ENCODE measurements at regions not wholly inside any gene's neighbourhood (a gene's known extent, or its start where the extent isn't known, plus 50 kb on each side); places are given as distances from the start of the nearest gene placed in this dataset.

DNA sequence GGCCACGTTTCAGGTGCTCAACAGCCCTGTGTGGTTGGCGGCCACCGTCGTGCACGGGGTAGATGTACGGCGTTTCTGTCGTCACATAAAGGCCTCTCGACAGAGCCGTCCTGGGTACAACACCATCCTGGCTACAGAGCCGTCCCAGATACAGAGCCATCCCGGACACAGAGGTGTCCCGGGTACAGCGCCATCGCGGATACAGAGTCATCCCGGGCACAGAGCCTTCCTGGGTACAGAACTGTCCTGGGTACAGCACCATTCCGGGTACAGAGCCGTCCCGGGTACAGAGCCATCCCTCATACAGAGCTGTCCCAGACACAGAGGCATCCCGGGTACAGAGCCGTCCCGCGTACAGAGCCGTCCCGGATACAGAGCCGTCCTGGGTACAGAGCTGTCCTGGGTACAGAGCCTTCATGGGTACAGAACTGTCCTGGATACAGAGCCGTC, 222.7 kb upstream of the SOX1 start:
- DNase-seq: no peak

DNA sequence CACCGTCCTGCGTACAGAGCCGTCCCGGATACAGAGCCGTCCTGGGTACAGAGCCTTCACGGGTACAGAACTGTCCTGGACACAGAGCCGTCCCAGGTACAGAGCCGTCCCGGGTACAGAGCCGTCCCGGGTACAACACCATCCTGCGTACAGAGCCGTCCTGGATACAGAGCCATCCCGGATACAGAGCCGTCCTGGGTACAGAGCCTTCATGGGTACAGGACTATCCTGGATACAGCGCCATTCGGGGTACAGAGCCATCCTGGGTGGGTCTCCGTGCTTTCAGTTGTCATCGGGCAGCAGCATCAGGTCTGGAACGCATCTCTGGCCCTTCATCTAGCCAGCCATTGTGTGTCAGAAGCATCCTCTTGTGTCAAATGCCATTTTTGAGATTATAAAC, 222.3 kb upstream of the SOX1 start:
- no peak for DNase-seq

DNA sequence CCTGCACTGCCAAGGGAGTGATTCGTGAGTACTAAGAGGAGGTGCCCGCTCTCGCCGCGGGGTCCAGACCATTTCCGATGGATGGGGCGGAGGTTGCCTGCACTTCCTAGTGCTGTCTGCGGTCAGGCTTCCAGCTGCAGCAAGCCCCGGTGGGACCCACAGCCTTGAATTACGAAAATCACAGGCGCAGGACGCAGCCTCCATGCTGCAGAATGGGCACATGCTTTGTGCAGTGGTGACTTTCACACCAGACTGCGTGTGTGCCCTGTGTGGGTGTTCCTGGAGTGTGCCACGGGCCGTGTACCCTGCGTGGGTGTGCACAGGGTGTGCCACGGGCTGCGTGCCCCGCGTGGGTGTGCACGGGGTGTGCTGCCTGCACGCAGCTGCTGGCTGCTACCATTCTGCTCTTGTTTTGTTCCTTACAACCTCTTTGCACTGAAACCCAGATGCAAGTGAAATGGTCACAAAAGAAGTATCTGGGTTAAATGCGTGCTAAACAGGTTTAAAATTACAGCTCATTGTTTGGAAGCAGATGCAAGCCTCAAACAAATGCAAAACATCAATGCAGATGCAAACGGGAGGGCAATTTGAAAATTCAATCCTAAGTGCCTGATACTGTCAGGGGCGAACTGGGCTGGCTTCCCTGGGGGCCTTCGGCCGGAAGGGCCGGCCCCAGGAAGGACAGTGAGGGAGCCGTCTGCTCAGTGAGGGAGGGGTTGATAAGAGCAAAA, 221.2 kb upstream of the SOX1 start:
- DNase-seq: no peak

DNA sequence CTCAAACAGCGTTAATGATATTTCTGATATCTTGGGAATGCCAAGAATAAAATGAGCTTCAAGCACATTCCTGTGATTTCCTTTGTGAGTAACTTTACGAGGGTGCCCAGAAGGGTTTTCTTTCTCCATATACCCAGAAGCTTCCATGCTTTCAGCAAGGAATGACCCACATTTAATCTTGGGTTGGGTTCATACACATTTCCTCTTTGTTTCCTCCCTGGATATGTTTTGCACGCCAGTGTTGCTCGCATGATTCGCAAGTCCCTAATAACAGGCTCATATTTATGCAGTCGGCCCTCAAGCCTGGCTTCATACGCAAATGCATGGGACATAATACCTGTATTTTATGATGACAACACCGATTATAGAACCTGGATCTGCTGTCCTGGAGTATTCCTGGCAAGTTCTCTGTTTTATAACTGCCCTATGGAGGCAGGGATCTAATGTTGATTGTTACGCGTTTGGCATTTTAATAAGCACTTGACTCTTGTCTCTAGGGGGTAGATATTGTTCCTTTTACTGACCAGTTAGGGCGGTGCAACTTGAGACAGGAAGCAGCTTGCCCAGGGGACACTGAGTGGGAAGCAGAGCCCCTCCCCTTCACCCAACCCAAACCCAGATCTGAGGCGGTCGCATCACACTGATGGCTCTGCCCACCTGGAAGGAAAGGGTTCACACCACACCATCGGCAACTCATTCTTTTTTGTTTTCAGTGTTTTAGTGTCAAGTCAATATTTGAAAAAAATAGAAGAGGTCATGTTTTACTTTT, 220.4 kb upstream of the SOX1 start:
- DNase-seq: no peak

DNA sequence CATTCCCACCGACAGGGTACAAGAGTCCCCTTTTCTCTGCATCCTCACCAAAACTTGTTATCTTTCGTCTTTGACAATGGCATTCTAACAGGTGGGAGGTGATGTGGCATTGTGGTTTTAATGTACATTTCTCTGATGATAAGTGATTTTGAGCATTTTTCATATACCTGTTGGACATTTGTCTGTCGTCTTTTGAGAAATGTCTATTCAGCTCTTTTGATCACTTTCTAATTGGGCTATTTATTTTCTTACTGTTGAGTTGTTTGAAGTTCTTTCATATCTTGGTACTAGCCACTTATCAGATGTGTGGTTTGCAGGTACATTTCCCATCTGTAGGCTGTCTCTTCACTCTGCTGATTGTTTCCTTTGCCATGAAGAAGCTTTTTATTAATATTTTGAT, 219.0 kb upstream of the SOX1 start:
- DNase-seq: no peak

DNA sequence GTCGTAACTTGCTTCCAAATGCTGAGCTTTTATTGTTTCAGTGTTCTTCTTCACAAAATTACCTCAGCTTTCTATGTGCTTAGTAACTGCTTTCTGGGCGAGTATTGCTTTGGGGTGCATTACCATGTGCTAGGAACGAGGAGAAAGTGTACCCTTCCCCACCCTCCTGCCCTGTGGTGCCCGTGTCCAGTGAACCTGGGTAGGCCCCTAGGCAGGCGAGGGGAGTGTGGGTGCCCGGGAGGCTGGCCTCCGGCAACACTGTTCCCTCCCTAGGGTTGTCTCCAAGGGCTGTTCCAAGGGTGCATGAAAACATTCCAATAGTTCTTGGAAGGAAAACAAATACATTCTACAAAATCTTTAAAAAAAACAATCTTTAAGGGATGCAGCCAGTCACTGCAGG, 216.5 kb upstream of the SOX1 start:
- DNase-seq: no peak

DNA sequence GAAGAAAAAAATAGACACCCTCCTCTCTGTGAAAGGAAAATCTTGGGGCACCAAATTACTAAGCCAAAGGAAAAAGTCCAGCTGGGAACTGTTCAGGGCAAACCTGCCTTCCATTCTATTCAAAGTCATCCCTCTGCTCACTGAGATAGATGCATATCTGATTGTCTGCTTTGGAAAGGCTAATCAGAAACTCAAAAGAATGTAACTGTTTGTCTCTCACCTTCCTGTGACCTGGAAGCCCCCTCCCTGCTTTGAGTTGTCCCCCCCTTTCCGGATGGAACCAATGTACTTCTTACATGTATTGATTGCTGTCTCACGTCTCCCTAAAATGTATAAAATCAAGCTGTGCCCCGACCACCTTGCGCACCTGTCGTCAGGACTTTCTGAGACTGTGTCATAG, 216.0 kb upstream of the SOX1 start:
- no peak for DNase-seq

DNA sequence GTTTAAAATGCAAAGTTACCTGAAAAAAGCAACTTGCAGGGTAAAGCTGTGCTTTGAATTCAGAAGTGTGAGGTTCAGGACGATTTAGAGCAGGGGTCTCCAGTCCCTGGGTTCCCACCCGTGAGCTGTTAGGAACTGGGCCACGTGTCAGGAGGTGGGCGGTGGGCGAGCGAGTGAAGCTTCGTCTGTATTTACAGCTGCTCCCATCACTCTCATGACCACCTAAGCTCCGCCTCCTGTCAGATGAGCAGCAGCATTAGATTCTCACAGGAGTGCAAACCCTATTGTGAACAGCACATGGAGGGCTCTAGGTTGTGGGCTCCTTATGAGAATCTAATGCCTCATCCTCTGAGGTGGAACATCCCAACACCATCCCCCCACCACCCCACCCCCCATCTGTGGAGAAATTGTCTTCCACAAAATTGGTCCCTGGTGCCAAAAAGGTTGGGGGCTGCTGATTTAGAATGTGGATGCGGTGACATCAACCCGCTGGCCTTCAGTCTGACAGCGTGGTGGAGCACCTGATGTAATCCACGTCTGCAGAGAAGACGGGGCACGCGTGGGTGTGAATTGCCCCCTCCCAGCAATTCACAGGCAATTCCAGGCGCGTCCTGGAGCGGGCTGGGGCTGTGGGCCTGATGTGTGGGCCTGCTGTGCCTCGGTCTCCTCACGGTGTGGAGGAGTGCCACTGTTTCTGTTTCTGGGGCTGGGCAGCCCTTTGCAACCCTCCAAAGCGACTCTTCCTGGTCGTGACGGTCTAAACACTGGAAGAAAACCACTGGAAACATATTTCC, 214.0 kb upstream of the SOX1 start:
- no peak for DNase-seq

DNA sequence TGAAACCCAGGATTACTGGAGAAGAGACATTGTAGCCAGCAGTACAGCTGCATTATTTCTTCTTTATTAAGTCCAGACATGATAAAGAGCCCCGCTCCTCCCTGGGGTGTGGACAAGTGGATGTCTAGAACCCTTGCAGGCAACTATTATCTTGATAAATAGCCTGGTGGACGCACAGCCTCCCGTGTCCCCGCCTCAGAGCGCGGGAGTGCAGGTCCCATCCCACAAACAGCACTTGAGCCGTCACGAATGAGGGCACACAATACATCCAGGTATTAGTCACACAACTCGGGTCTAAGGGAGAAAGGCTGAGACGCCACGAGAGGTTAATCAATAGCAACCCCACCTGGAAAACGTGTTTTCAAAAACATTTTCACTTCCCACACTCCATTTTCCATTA, 213.2 kb upstream of the SOX1 start:
- DNase-seq: no peak

DNA sequence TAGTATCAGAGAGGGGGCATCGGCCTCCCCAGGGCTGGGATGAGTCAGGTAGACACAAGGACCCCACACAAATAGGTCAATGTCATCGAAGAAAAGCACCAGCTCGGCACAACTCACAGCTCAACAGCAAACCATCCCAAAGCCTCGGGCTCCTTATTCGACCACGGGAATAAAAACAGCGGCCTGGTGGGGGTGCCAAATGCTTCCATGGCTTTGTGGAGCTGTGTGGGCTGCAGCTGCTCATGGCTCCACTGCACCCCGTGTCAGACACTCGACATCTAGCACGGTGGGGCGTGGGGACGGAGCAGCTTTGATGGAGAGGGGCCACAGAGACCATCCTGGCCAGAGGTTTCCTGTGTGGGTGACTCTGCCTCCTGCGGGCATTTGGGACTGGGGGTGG, 212.5 kb upstream of the SOX1 start:
- DNase-seq: no peak

DNA sequence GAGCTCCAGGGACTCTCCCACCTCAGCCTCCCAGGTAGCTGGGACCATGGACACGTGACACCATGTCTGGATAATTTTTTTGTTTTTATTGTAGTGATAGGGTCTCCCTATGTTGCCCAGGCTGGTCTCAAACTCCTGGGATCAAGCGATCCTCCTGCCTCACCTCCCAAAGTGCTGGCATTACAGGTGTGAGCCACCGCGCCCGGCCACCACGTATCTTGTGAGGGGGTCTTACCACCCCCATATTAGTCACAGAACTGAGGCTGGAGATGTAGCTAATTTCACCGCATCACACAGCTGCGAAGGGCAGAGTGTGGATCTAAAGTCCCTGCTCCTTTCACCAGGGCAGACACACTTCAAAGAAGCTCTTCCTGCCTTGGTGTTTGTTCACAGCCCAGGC, 211.8 kb upstream of the SOX1 start:
- DNase-seq: no peak

DNA sequence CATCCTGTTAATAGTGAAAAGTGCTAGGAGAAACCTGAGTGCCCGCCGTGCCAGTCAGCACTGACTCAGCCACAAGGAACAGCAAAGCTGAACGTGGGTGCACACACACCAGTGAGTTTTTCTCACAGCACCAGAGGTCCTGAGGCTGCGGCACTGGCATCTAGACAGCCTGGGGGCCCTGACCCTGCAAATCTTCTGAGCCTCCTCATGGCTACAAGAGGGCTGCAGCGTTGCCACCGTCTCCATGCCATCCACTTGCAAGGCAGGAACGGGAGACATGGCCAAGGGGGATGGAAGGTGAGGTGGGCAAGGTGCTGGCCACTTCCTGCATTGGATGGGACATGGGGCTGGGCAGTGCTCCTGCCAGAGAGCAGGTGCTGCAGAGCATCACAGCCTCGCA, 211.2 kb upstream of the SOX1 start:
- no peak for DNase-seq

DNA sequence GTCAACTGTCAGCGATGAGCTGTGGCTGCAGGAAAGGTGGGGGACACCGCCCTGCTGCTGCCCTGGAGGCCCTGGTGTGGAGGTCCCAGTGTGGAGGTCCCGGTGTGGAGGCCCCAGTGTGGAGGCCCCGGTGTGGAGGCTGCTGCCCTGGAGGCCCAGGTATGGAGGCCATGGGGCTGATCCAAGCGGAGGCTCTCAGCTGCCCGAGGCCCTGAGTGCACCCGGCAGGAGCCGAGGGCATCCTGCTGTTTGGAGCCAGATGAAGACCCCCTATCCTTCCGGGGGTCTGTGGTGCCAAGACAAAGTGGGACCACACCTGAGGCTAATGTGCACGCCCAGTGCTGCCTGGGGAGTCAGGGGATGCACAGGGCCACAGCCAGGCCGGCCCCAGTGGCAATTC, 210.4 kb upstream of the SOX1 start:
- no peak for DNase-seq

DNA sequence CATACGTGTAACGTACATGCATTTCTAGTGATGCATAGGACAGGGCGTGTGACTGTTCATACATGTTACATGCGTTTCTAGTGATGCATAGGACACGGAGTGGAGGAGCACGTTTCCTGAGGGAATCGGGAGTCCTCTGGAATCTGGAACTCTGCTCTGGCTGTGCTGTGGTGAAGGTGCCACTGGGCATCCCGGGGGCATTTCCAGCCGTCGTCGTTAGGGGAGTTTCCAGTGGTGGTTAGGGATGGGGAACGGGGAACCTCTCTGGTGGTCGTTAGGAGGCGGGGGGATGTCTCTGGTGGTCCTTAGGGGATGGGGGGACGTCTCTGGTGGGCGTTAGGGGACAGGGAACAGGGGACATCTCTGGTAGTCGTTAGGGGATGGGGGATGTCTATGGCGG, 209.6 kb upstream of the SOX1 start:
- no peak for DNase-seq

DNA sequence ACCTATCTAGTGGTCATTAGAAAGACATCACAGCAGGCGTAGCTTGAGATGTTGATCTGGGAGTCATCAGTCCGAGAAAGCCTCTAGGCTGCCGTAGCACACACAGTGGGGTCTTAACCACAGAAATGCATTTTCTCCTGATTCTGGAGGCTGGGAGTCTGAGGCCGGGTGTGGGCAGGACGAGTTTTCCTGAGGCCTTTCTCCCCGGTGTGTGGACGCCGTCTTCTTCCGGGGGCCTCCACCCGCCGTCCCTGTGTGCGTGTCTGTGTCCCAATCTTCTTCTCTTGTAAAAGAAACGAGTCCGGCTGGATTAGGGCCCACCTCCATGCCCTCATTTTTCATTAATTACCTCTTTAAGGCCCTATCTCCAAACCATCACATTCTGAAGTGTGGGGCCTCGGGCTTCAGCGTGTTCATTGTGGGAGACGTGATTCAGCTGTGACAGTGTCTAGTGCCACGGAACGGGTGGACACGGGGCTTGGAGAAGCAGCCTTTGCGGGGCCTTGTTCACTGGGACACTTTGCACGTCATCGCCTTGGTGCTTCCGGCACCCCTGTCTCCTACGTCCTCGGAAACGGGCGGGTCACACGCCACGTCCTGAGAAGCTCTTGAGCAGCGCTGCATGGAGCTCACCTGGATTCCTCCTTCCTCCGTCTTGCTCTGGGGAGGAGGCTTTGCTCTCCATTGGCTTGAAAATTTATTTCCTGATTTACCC, 208.9 kb upstream of the SOX1 start:
- no peak for DNase-seq

DNA sequence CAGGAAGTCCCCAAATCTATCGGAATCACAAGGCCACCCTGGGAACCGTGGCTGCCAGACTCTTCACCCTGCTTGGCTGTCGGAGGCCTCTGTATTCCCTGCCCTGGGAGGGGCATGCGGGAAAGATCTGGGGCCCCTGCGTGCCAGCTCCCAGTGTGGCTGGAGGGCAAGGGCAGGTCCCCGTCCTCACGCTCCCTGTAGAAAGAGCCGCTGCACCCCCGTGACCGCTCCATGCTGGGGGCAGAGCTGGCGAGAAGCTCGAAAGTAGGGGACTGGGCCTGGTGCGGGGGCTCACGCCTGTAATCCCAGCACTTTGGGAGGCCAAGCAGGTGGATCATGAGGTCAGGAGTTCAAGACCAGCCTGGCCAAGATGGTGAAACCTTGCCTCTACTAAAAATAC, 208.4 kb upstream of the SOX1 start:
- no peak for DNase-seq

DNA sequence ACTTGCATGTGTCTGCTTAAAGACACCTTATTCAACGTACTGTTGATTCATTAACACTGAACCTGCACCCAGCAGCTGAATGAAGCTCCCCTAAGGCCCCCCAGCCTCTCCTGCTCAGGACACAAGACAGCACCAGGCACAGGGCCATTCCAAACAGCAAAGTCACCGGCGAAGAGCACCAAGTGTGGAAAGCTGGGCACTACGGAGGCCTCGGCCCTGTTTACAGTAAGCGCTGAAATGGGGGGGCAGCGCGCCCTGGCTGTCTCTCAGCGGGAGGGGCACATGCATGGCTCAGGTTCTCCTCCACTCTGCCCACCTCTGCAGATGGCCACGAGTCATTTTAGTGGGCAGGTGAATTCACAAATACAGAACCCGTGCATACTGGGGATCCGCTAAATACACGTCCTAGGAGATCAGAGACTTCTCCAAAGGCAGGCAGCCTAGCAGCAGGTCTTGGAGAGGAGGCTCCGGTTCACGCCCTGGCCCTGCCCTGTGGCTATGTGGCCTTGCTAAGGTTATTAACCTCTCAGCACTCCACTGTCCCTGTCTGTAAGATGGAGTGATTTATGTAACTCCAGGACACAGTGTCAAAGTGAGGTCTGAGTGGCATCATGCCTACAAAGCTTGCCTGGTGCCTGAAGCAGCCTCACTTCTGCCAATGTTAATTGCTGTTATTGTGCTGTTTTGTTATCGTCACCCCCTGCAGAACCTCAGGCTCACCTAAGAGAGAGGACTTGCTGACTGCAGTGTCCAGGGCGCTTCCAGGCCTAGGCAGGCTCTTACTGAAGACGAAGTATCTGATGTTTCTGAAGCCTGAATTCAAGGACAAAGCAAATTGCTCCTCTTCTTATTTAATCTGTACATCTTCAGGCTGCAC, 207.4 kb upstream of the SOX1 start:
- no peak for DNase-seq

DNA sequence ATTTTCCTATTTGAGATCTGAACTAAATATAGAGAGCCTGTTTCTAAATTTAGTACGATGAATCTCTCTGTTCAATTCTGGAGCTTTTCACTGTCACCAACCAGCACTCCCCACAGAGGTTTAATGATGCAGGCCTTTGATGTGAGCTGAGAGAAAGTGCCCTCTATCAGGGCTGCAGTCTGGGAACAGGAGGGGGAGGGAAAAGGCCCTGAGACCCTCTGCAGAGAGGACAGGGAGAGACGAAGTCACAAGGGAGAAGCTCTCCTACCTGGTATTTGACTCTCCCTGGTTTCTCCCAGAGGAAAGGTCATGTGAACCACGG, 206.8 kb upstream of the SOX1 start:
- no peak for DNase-seq

DNA sequence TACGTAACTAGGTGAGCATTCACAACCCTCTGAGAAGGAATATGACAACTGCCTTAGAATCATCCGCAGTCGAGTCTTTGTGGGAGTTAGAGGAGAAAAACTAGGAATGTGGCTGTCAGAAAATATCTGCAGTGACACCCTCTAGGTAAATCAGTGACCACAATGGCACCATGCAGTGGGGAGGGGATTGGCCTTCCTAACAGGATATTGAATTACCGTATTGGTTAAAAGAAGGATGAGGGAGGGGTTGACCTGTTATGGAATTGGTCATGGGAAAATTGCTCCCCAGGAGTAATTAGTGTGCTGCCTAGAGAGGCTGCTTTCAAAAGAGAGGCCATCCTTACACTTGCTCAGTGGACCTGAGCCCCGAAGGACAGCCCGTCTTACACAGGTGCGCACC, 205.6 kb upstream of the SOX1 start:
- DNase-seq: no peak

DNA sequence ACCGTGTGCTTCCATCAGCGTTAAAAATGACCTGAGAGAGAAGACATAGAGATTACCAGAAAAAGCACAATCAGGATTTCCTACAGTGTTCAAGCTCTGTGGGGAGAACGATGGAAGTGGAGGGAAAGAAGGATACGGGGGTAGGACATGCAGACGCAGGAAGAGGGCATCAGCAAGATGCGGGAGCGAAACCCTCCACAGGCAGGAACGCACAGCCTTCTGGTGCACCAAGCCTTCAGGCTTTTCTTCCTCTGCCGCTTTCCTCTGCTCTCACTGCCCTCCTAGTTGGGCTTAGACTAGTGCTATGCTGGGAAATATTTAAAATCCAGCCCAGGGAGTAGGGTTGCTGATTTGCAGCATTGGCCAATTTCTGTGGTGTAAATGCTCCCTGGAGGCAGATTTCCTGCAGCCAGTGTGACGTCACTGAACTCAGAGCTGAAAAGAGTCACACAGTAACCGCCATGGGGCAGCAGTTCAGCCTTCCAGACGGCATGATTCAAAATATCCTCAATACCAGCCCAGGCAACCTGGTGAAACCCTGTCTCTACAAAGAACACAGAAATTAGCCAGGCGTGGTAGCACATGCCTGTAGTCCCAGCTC, 205.1 kb upstream of the SOX1 start:
- DNase-seq: no peak
